GM12872 (cell line): ENCODE measurements at regions not wholly inside any gene's neighbourhood (a gene's known extent, or its start where the extent isn't known, plus 50 kb on each side); places are given as distances from the start of the nearest gene placed in this dataset.

Experiments
- TF ChIP-seq, protein P1 (sequence below): IDR thresholded peaks from 3 replicates; pipeline ENCODE4 v1.5.1; 2011; ENCODE audit warnings: low read depth, mild to moderate bottlenecking, low read length, moderate library complexity; ENCODE audit not compliant: insufficient read depth

DNA sequence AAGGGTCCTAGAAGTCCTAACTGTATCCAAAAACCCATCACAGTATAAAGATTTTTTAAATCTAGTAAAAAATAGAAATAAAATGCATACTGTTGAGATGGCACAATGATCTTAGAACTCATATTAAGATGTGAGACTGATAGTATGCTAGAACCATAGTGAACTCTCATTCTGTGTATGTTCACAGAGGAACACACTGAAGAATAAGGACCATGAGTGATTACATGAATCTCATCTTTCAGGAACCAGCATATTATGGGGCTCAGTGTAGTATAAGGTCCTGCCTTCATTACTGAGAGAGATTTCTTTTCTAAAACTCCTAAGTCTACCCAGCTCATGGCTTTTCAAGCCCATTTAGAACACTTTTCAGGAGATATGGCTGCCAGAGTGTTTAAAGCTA, 59.8 kb upstream of the RFC3 start:
- TF ChIP-seq, protein P1, sequence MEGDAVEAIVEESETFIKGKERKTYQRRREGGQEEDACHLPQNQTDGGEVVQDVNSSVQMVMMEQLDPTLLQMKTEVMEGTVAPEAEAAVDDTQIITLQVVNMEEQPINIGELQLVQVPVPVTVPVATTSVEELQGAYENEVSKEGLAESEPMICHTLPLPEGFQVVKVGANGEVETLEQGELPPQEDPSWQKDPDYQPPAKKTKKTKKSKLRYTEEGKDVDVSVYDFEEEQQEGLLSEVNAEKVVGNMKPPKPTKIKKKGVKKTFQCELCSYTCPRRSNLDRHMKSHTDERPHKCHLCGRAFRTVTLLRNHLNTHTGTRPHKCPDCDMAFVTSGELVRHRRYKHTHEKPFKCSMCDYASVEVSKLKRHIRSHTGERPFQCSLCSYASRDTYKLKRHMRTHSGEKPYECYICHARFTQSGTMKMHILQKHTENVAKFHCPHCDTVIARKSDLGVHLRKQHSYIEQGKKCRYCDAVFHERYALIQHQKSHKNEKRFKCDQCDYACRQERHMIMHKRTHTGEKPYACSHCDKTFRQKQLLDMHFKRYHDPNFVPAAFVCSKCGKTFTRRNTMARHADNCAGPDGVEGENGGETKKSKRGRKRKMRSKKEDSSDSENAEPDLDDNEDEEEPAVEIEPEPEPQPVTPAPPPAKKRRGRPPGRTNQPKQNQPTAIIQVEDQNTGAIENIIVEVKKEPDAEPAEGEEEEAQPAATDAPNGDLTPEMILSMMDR: no peak

DNA sequence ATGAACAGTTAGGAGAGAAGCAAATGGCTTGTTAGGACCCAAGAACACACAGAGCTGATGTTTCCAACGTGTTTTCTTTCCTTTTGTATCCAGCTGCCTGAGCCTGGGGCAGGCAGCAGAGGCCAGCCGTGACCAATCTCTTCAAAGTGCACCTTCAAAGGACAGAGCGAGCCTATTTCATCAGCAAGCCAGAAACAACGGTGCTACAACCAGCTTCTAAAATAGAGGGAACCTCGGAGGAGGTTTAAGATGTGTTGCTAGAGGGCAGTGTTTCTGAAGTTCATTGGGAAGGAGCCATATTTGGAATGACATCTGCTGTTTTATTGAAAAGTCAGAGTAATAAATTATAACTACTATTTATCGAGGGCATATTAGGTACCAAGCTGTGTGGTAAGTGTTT, 56.2 kb upstream of the RFC3 start:
- TF ChIP-seq, protein P1: no peak

DNA sequence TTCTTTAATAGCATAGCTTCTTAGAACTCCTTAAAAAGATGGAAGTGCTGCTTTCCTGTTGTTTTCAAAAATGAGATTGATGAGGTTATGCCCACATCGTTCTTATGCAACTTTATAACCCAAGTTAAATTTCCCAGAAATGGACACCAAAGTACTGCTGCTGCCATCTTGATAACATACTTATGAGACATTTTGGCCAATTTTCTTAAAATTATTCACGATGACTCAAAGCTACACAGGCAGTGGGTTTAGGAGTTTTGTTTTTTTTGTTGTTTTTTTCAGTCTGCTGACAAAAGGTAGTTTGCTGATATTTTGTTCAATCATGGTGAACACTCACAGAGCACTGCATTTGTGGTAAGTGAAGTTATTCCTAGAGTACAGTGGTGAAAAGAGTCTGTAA, 54.9 kb upstream of the RFC3 start:
- TF ChIP-seq, protein P1: no peak

DNA sequence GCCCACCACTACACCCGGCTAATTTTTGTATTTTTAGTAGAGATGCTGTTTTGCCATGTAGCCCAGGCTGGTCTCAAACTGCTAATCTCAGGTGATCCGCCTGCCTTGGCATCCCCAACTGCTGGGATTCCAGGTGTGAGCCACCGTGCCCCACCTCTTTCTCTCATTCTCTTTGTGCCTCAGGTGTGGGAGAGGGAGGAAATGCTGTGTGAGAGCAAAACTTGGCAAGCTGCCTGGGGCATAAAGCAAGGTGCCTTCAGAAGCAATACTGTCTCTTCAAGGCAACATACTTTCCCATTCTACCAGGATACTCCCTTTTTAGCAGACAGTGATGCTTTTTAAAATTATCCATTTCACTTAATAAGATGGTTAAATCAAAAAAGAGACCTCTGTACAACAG, 53.2 kb upstream of the RFC3 start:
- TF ChIP-seq, protein P1: no peak

DNA sequence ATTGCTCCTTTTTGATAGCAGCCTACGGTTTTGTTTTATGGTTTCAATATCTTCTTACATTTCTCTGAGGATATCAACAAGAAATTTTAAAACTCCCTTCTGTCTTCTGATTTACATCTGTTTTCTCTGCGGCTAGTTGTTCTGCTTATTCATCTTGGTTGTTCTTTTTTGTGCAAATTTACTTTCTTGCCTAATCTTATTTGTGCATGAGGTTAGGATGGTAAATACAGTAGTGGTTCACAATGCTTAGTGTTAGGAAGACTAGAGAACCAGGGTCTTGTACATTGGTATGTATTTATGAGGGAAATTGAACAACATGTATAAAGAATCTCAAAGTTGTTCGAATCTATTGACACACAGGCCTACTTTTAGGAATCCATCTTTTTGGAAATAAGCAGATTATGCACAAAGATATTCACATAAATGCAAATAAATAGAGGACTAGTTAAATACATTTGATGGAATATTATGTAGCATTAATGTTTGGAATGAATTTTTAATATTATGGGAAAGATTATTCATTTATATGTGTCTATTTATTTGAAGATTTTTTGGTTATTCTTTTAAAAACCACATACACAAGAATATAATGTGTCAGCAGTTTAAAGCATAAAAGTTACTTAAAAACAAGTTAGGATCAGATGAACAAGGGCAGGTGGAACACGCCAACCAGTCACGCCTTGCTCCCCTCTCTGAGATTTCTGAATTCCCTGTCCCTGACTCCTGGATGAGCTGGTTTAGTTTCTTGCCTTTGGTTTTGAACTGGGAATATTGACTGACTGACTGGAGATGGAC, 51.4 kb upstream of the RFC3 start:
- TF ChIP-seq, protein P1: no peak

DNA sequence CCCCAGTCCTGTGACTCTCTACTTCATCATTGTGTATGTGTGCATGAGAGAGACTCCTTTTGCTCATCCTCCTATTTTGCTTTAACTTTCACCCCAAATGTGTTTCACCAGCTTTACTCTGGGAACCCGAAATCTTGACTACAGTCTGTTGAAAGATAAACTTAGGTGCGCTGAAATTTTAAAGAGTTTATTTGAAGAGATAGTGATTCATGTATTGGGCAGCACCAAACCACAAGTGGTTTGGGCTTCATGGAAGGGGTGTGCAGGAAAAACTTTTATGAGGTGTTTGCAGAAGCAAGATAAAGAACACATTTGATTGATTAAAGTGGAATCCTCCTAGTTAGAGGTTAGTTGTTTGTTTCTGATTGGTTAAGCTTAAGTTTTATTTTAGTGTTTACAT, 50.8 kb upstream of the RFC3 start:
- TF ChIP-seq, protein P1: no peak
